ENCODE measurements at regions not wholly inside any gene's neighbourhood (a gene's known extent, or its start where the extent isn't known, plus 50 kb on each side); places are given as distances from the start of the nearest gene placed in this dataset.

- no peak for DNase-seq
These were observed 451.3 kb upstream of the KIRREL3 start for GRCh38 chr11:127451861-127452260.

- DNase-seq, result no peak
These were observed 447.5 kb upstream of the KIRREL3 start for GRCh38 chr11:127448101-127448500.

- DNase-seq, result no peak
These were observed 444.9 kb upstream of the KIRREL3 start for GRCh38 chr11:127445476-127445875.

- DNase-seq, result no peak
These were observed 442.7 kb upstream of the KIRREL3 start for GRCh38 chr11:127443297-127443696.

- DNase-seq, result no peak
These were observed 440.0 kb upstream of the KIRREL3 start for GRCh38 chr11:127440616-127441015.

GRCh38 chr11:127425281-127425680 lies 424.7 kb upstream of the KIRREL3 start:
- DNase-seq, result no peak

GRCh38 chr11:127424661-127425060 lies 424.1 kb upstream of the KIRREL3 start:
- no peak for DNase-seq

- no peak for DNase-seq
These were observed 419.6 kb upstream of the KIRREL3 start for GRCh38 chr11:127420139-127420538.

- no peak for DNase-seq
These were observed 412.3 kb upstream of the KIRREL3 start for GRCh38 chr11:127412722-127413380.

- DNase-seq, result no peak
These were observed 411.7 kb upstream of the KIRREL3 start for GRCh38 chr11:127412234-127412633.

GRCh38 chr11:127411283-127411682 lies 410.7 kb upstream of the KIRREL3 start:
- DNase-seq, result no peak

GRCh38 chr11:127395034-127395433 lies 394.5 kb upstream of the KIRREL3 start:
- no peak for DNase-seq

- DNase-seq, result no peak
These were observed 393.0 kb upstream of the KIRREL3 start for GRCh38 chr11:127393460-127393997.

GRCh38 chr11:127392575-127392974 lies 392.0 kb upstream of the KIRREL3 start:
- DNase-seq, result no peak

GRCh38 chr11:127390465-127390864 lies 389.9 kb upstream of the KIRREL3 start:
- no peak for DNase-seq

GRCh38 chr11:127385071-127385470 lies 384.5 kb upstream of the KIRREL3 start:
- no peak for DNase-seq

- DNase-seq, result no peak
These were observed 382.5 kb upstream of the KIRREL3 start for GRCh38 chr11:127383026-127383425.

GRCh38 chr11:127381247-127381646 lies 380.7 kb upstream of the KIRREL3 start:
- no peak for DNase-seq

- DNase-seq, result no peak
These were observed 379.1 kb upstream of the KIRREL3 start for GRCh38 chr11:127379686-127380085.

GRCh38 chr11:127376301-127376700 lies 375.7 kb upstream of the KIRREL3 start:
- no peak for DNase-seq

GRCh38 chr11:127369356-127369755 lies 368.8 kb upstream of the KIRREL3 start:
- DNase-seq, result peak; percentile 80

GRCh38 chr11:127362754-127363308 lies 362.3 kb upstream of the KIRREL3 start:
- DNase-seq, result peak; percentile 3

- peak; percentile 29 for DNase-seq
These were observed 357.6 kb upstream of the KIRREL3 start for GRCh38 chr11:127358160-127358559.

- DNase-seq, result no peak
These were observed 349.9 kb upstream of the KIRREL3 start for GRCh38 chr11:127350476-127350875.

All from retina (tissue), 1 donor.